Hematopoietic multipotent progenitor cell treated with erythropoietin and hydrocortisone succinate and interleukin-3 and kit ligand, for 15 days (in vitro differentiated cells): ENCODE measurements at regions not wholly inside any gene's neighbourhood (a gene's known extent, or its start where the extent isn't known, plus 50 kb on each side); places are given as distances from the start of the nearest gene placed in this dataset.
"Not testable (repeated sequence)": the region's sequence is repeated elsewhere in the genome, so short reads cannot be mapped to it uniquely, and the experiment has no call there.

ENCODE experiments used
- DNase-seq: peaks from one replicate; pipeline ENCODE4 v3.0.0-alpha.2; 2015; ENCODE audit warnings: low spot score

DNA sequence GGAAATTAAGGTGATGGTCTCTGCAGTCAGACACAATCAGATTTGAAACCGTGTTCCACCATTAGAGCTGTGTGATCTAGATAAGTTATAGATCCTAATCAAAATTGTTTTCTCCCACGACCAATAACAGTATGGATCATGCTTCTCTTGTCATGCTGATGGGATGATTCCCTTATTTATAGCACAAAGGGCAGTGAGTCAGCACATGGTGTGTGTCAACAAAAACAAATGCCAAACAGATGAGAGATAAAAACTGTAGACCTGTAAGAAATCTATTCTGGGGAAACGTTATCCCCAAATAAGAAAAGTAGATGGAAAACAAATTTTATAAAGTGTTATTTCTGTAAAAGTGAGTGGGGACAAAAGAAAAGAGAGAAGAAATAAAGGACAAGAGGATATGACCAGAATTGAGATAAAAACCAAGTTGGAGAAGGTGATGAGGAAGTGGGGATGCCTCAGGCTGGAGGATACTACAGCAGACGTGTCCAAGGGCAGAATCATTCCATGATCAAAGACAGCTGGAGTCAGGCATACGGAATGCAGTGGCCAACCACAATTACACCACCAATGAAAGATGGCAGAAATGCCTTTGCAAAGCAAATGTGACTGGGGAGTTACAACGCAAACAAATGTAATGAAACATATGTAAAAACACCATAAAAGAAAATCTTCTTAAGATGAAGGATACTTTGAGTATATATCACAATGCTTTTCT lies 377.8 kb upstream of the PRKX start:
- DNase-seq: no peak

DNA sequence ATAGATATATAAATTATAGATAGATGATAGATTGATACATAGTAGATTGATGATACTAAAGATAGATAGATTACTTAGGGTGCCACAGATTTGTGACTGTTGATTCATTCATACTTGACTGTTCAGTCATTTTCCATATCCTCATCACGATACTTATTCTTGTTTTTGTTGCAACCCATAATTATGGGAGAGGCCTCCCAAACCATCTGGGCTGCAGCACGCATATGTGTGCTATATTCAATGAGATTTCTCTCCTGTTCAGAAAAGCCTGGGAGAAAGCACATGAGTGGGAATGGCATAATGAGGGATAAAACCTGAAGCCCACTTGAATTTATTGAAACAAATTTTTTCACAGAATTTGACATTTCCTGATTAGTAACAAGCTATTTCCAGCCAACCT lies 346.4 kb upstream of the PRKX start:
- no peak for DNase-seq

DNA sequence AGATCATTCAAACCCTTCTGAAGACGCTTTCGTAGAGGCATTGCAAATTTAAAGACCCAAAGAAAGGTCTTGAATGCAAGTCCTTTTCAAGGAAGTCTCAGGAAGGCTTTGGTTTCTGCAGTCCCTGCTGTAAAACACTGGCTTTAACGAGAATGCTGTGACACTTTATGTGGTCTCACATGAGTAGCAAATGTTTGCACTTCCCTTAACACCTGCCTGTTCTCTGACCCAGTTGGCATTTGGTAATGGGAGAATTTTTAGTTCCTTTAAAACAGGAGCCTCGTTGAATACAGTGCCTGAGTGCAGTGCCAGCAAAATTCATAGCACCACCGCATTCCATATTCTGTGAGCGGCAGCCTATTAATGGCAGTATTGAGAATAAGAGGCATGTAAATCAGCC lies 330.5 kb upstream of the PRKX start:
- no peak for DNase-seq

DNA sequence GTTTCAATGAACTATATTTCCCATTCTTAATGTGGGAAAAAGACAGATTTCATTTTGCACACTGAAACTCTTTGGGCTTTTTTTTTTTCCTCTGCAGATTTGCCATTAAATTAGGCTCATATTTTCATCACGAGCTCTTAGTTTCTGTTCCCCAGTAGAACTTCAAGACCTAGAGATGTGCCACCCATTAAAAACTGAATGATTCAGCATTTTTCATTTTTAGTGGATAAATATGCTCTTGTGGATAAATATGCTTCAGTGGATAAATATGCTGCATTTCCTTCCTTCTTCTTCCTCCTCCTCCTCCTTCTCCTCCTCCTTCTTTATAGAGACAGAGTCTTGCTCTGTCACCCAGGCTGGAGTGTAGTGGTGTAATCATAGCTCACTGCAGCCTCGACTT lies 322.4 kb upstream of the PRKX start:
- no peak for DNase-seq

DNA sequence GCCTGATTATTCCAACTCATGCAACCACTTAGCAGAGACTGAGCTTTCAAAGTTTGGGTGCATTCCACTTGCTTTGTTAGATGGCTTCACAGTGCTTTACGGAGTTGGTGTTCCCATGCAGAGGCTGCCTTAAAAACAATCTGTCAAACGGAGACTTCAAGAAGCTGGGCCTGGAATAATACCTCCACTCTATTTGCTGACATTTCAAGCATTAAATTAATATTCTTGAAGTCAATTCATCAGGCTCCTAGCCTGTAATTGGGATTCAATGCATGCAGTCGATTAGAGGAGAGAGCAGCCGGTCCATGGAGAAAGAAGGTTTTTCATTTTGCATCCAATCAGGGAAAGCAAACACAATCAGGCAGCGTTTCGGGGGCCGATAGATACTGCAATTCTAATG lies 314.7 kb upstream of the PRKX start:
- DNase-seq: no peak

DNA sequence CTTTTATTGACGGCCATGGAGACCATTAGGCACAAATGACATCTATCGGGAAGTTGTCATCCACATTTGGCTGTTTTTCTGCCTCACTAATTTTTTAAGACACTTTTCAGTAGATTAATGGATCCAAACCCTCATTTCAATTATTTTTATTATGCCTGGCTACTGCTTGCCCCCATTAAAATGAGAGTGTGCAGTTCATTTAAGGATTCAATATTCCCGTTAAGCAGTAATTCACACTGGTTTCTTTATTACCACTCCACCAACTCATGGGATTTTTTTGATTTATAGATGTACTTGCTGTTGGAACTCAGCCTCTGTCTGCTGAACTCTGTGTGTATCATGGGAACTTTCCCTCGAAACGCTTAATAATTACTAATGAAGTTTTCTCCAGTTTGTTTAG lies 291.8 kb upstream of the PRKX start:
- no peak for DNase-seq

DNA sequence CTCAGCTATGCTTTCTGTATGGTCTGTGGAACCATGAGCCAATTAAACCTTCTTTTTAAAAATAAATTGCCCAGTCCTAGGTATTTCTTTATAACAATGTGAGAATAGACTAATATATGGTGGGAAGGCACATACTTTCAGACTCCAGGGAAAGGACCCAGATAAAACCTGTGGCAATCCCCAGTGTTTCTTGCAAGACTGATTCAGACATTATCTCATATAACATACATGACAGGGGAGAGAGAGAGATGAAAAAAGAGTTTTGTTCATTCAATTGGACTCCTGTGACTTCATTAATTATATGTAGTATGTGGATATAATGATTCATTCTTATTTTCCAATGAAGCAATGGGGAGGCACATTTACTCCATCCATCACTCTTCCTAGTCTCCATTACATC lies 291.4 kb upstream of the PRKX start:
- no peak for DNase-seq

DNA sequence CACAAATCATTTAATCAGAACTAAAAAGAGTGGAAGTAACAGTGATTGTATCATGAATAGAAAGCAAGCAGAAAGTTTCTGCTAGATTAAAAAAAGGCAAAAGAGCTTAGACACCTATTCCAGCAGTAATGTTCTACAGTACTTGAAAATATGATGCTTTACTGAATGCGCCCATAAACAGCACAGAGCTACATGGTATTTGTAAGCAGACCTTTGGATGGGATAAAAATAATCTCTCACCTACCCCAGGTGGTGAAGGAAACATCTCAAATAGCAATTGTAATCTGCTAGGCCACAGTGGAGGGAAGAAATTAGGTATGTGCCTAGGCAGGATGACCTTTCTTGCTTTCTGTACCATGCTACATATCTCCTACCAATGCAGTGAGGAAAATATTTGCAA lies 280.9 kb upstream of the PRKX start:
- no peak for DNase-seq

DNA sequence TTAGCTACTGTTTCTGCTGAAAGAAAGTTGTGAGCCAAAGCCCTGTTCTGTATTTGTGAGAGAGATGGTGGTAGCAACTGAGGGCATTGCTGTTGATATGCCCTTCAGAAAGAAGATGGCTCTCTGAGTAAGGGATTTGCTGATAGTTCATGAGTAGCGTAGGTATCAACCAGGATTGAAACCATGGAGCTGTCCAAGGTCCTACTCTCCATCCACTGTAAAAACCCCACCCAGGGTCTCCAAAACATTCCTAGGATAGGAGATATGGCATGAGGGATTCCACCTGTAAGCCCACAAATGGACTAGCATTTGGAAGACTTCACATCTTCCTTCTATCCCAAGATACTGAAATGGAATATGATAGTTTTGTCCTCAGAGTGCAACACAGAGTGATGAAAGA lies 277.1 kb upstream of the PRKX start:
- DNase-seq: no peak

DNA sequence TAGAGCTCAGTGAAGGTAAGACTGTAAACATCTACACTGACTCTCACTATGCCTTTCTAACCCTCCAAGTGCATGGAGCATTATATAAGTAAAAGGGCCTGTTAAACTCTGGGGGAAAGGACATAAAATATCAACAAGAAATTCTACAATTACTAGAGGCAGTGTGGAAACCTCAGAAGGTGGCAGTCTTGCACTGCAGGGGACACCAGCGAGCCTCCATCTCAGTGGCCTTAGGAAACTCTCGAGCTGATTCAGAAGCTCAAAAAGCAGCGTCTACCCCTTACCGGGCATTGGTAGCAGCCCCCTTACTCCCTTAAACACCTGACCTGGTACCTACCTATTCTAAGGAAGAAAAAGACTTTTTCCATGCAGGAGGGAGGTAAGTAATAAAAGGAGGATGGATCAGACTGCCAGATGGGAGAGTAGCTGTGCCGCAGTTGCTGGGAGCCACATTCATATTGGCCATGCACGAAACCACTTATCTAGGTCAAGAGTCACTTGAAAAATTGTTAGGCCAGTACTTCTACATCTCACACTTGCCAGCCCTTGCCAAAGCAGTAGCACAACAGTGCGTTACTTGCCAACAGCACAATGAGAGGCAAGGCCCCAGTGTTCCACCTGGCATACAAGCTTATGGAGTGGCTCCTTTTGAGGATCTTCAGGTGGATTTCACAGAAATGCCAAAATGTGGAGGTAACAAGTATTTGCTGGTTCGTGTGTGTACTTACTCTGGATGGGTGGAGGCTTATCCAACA lies 258.8 kb upstream of the PRKX start:
- DNase-seq: not testable (repeated sequence)

DNA sequence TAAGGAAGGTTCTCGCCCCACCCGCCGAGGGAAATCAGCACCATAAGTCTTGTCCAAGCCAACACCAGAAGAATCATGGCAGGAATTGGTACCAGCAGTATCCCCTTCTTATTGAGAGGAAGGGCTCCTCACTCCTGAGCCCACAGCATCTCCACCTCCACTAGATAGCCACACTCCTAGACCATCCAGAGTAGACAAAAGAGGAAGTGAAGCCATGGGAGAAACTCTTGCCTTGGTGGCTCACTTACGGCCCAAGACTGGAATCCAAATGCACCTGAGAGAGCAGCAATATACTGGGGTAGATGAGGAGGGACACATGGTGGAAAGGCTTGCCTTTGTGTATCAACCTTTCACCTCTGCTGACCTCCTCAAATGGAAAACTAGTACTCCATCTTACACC lies 255.3 kb upstream of the PRKX start:
- DNase-seq: no peak

DNA sequence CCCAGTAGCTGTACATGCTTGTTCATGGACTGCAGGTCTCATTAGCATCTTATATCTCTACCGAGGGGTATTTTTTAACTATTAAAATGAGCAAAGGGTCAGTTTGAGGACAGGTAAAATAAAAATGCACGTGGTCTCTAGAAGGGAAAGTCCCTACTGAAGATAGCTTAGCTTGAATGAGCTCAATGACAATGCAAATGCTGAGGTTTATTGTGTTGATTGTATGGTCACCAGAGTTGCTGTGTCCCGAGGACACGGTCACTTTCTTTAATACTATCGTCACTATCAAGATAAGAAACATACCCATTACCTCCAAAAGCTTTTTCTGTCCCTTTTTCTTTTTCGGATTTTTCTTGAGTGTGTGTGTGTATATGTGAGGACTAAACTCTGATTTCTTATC lies 250.5 kb upstream of the PRKX start:
- DNase-seq: no peak

DNA sequence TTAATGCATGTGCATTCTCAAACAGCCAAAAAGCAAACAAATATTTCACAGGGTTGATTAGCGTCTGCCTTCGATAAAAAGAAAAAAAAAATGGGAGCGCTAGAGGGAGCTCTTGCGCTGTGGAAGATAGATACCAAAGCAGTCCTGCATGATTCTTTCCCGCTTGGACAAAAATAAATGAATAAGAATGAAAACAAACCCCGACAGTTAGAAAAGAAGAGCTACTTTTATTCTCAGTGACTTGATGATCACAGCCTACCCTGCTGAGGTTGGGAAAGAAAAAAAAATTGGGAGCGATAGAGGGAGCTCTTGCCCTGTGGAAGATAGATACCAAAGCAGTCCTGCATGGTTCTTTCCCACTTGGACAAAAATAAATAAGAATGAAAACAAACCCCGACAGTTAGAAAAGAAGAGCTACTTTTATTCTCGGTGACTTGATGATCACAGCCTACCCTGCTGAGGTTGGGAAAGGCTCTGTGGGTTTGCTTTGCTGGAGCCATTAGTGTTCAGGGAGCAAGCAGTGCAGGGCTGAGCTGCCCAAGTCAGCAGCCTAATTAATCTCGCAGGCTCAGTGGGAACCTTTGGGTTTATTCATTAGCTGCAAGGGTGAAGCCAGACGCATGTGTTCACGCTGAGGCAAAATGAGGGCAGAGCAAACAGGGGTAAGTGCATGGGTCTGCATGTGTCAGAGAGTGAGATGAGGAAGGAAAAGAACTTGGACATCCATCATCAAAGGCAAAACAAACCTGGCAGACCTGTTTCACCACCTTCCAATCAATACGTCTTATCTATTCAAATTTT lies 249.3 kb upstream of the PRKX start:
- DNase-seq: peak; percentile 1

DNA sequence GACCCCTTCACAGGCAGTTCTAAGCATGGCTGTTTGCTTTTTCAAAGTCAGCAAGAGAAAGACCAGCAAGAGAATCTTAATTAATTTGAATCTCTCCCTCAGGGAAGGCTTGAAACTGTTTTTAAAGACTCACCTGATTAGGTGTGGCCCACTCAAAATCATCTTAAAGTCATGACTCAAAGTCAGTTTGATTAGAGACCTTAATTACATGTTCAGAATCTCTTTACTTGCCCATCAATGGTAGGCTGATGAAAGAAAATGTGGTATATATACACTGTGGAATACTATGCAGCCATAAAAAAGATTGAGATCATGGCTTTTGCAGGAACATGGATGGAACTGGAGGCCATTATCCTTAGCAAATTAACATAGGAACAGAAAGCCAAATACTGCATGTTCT lies 247.5 kb upstream of the PRKX start:
- no peak for DNase-seq

DNA sequence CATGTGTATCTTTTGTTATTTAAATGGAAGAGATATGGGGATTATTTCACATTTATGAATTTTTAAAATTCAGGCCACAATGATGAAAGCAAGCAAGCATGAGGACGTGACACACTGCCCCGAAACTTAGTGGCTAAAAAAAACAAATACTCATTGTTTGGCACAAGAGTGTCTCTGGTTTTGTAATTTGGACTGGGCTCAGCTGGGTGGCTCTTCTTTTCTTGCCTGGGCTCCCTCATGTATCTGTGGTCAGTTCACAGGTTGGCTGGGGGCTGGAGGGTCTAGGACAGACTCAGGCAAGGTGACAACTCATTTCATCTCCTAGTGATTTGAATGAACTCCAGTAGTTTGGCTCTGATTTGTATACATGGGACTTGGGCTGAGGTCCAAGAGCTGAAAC lies 238.4 kb upstream of the PRKX start:
- DNase-seq: no peak

DNA sequence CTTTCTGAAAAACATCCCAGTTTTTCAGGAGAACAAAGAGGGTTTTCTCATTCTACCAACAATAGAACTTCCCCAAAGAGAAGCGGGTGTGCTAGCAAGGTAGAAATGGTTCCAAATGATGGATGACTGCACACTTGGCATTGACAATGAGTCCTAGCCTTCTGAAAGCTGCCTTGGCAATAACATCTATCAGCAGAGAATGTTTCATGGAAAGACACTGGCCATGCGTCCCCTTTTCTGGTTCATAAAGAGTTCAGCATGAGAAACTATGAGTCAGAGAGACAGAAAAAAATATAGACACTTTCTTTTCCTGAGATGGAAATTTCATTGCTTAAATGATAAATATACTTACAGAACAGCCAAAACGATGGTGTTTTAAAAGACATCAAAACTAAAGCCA lies 236.9 kb upstream of the PRKX start:
- DNase-seq: no peak

DNA sequence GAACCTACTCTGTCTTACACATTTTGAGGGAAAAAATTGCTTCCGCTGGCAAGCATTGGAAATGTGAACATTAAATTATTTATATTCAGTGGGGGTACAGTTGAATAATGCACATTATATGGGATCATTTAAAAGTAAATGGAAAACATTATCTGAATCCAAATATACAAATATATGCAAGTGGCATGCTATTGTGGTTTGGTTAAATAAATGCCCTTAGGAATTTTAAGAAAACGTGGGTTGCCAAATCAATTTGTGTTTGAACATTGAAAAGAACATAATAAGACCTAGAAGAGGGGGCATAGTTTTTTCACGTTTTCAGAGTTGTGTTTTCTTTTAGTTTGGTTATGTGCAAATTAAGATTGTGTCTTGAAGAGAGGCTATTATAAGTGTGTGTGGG lies 230.5 kb upstream of the PRKX start:
- no peak for DNase-seq

DNA sequence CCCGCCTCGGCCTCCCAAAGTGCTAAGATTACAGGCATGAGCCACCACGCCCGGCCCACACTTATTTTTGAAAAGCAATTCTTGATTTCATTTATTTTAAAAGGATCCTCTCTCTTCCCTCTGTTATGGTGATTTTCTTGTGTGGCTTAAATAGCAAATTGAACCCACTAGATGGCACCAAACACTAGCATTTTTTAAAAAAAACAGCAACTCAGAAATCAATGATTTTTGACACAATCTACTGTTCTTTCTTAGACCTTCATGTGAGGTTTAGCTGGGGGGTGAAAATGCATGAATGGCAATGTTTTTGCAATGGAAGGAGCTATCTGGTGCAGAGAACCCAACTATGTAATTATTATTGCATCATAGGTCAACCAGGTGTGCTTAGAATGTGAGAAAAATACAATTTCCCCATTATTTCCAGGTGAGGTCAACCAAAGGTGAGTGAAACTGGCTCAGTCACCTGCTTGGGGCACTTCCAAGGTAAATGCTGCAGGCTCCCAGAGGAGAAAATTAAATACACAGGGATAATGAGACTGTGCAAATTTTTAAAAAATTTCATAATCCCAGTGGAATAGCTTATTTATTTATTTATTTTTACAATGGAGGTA lies 226.7 kb upstream of the PRKX start:
- DNase-seq: peak; percentile 1

DNA sequence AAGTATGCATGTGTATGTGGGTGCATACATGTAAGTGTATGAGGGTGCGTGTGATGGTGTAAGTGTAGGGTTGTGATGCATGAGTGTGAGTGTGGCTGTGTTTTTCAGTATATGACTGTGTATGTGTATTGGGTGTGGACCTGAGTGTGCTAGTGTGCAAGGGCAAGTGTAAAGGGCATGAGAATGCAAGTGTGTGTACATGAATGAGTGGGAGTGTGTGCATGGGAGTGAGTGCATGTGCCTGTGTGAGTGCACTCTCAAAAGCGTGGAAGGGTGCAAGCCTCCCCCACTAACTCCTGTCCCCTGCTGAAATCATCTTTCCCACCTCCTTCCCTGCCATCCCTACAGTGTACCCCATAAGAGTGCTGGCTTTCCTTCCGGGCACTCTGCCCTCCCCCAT lies 225.1 kb upstream of the PRKX start:
- DNase-seq: no peak

DNA sequence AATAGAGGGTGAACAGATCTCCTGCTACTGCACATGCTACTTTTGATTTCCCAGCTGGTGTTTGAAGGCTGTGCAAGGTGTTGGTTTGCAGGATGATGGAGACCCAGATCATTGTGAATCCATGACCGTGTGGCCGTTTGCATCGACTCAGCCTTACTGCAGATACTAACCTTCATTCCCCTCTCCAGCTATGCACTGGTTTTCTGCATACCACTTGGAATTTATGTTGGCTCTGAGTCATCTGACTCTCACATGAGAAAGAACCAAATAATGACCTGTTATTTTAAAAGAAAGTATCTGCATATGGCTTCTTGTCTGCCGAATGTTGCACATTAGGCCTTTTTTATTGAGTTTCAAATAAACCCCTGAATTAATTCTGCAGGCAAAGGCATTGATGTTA lies 221.7 kb upstream of the PRKX start:
- DNase-seq: not testable (repeated sequence)

DNA sequence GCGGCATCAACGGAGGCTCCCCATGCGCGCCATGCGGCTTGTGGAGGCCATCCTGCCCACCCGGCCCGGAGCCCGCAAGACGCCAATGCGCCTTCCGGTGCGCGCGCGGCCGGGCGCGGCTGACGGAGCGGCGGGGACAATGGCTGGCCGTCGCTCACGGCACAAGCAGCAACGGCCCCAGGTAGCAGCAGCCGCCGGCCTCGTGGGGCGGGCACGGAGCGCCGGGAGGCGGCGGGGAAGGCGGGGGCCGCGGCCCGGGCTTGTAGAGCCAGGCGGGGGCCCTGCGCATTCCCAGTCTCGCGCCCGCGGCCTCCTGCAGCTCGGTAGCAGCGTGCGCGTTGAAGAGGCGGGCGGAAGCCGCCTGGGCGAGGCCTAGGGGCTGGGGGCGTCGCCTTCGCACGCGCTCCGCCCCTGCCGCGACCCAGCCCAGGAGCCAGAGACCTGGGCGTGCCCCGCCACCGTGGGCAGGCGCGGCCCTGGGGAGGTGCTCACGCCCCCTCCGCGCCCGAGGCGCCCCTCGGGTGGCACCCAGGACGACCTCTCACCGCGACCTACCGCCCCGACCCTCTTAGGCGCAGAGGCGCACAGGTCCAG lies 207.1 kb upstream of the PRKX start:
- not testable (repeated sequence) for DNase-seq
